OCI-LY1 (cell line): ENCODE measurements at regions not wholly inside any gene's neighbourhood (a gene's known extent, or its start where the extent isn't known, plus 50 kb on each side); places are given as distances from the start of the nearest gene placed in this dataset.
"Not testable (repeated sequence)": the region's sequence is repeated elsewhere in the genome, so short reads cannot be mapped to it uniquely, and the experiment has no call there.

Experiments
- EZH2 ChIP-seq: fragments of 200-600 bp; sonication (generic), shearing (Covaris generic); IDR thresholded peaks from 2 replicates; pipeline ENCODE4 v1.8.0; 2017; ENCODE audit warnings: borderline replicate concordance, mixed run types, mild to moderate bottlenecking, antibody characterized with exemption, low read length, moderate library complexity, mixed read lengths
- TF ChIP-seq, protein P1 (sequence below): fragments of 200-600 bp; sonication (generic), shearing (Covaris generic); IDR thresholded peaks from 2 replicates; pipeline ENCODE4 v1.5.1; 2017; ENCODE audit warnings: mild to moderate bottlenecking, antibody characterized with exemption, low read length, moderate library complexity, mixed read lengths

DNA sequence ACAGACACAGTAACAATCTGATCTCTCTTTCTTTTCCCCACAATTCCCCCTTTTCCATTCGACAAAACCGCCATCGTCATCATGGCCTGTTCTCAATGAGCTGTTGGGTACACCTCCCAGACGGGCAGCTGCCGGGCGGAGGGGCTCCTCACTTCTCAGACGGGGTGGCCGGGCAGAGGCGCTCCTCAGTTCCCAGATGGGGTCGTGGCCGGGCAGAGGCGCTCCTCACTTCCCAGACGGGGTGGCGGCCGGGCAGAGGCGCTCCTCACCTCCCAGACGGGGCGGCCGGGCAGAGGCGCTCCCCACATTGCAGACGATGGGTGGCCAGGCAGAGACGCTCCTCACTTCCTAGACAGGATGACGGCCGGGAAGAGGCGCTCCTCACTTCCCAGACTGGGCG is 415.5 kb downstream of the RSL24D1 start:
- TF ChIP-seq, protein P1, sequence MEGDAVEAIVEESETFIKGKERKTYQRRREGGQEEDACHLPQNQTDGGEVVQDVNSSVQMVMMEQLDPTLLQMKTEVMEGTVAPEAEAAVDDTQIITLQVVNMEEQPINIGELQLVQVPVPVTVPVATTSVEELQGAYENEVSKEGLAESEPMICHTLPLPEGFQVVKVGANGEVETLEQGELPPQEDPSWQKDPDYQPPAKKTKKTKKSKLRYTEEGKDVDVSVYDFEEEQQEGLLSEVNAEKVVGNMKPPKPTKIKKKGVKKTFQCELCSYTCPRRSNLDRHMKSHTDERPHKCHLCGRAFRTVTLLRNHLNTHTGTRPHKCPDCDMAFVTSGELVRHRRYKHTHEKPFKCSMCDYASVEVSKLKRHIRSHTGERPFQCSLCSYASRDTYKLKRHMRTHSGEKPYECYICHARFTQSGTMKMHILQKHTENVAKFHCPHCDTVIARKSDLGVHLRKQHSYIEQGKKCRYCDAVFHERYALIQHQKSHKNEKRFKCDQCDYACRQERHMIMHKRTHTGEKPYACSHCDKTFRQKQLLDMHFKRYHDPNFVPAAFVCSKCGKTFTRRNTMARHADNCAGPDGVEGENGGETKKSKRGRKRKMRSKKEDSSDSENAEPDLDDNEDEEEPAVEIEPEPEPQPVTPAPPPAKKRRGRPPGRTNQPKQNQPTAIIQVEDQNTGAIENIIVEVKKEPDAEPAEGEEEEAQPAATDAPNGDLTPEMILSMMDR = not testable (repeated sequence)
- TF ChIP-seq EZH2 = not testable (repeated sequence)
